ENCODE measurements at regions not wholly inside any gene's neighbourhood (a gene's known extent, or its start where the extent isn't known, plus 50 kb on each side); places are given as distances from the start of the nearest gene placed in this dataset.

DNA sequence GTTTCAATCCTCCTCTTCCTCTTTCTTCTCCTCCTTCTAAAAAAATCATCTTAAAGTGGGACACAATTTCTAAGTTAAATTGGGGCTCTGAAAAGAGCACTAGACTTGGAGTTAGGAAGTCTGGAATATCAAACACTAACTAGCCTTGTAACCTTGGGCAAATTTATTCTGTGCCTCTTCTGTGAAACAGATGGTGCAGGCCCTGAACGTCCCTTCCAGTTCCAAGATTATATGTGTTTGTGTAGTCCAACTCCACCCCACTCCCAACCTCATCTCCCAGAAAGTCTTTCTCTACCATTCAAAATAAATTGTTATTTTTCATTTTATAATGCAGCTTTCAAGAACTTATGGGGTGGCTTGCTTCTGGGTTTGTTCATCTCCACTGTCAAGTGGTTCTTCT is 630.0 kb downstream of the LMO4 start:
- H3K9me3 Mint-ChIP-seq: peaks cover 4% of the 10 kb centered on the region
- no peak overlapping the region for H3K27ac Mint-ChIP-seq
- TF ChIP-seq, protein P1, sequence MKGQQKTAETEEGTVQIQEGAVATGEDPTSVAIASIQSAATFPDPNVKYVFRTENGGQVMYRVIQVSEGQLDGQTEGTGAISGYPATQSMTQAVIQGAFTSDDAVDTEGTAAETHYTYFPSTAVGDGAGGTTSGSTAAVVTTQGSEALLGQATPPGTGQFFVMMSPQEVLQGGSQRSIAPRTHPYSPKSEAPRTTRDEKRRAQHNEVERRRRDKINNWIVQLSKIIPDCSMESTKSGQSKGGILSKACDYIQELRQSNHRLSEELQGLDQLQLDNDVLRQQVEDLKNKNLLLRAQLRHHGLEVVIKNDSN (CRISPR knock-in tag; IDR thresholded peaks at IDR 0.05): no peak
- no peak for TF ChIP-seq CREM (CRISPR knock-in tag; IDR thresholded peaks at IDR 0.05)
- TF ChIP-seq, protein P2, sequence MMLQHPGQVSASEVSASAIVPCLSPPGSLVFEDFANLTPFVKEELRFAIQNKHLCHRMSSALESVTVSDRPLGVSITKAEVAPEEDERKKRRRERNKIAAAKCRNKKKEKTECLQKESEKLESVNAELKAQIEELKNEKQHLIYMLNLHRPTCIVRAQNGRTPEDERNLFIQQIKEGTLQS (CRISPR knock-in tag; conservative IDR thresholded peaks at IDR 0.05): no peak
- TF ChIP-seq, protein P3, sequence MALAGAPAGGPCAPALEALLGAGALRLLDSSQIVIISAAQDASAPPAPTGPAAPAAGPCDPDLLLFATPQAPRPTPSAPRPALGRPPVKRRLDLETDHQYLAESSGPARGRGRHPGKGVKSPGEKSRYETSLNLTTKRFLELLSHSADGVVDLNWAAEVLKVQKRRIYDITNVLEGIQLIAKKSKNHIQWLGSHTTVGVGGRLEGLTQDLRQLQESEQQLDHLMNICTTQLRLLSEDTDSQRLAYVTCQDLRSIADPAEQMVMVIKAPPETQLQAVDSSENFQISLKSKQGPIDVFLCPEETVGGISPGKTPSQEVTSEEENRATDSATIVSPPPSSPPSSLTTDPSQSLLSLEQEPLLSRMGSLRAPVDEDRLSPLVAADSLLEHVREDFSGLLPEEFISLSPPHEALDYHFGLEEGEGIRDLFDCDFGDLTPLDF (CRISPR knock-in tag; IDR thresholded peaks at IDR 0.05): no peak
- TF ChIP-seq, protein P4, sequence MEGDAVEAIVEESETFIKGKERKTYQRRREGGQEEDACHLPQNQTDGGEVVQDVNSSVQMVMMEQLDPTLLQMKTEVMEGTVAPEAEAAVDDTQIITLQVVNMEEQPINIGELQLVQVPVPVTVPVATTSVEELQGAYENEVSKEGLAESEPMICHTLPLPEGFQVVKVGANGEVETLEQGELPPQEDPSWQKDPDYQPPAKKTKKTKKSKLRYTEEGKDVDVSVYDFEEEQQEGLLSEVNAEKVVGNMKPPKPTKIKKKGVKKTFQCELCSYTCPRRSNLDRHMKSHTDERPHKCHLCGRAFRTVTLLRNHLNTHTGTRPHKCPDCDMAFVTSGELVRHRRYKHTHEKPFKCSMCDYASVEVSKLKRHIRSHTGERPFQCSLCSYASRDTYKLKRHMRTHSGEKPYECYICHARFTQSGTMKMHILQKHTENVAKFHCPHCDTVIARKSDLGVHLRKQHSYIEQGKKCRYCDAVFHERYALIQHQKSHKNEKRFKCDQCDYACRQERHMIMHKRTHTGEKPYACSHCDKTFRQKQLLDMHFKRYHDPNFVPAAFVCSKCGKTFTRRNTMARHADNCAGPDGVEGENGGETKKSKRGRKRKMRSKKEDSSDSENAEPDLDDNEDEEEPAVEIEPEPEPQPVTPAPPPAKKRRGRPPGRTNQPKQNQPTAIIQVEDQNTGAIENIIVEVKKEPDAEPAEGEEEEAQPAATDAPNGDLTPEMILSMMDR (IDR thresholded peaks at IDR 0.05): no peak
- no peak for TF ChIP-seq GRHL2 (CRISPR knock-in tag; IDR thresholded peaks at IDR 0.05; ENCODE audit: insufficient replicate concordance, severe bottlenecking)
- no peak for TF ChIP-seq HMGA2 (CRISPR knock-in tag; IDR thresholded peaks at IDR 0.05)
- TF ChIP-seq NR3C1 (CRISPR knock-in tag; conservative IDR thresholded peaks at IDR 0.05; ENCODE audit: low read depth): no peak
- TF ChIP-seq, protein P5, sequence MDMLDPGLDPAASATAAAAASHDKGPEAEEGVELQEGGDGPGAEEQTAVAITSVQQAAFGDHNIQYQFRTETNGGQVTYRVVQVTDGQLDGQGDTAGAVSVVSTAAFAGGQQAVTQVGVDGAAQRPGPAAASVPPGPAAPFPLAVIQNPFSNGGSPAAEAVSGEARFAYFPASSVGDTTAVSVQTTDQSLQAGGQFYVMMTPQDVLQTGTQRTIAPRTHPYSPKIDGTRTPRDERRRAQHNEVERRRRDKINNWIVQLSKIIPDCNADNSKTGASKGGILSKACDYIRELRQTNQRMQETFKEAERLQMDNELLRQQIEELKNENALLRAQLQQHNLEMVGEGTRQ (CRISPR knock-in tag; IDR thresholded peaks at IDR 0.05): no peak
- TF ChIP-seq, protein P6, sequence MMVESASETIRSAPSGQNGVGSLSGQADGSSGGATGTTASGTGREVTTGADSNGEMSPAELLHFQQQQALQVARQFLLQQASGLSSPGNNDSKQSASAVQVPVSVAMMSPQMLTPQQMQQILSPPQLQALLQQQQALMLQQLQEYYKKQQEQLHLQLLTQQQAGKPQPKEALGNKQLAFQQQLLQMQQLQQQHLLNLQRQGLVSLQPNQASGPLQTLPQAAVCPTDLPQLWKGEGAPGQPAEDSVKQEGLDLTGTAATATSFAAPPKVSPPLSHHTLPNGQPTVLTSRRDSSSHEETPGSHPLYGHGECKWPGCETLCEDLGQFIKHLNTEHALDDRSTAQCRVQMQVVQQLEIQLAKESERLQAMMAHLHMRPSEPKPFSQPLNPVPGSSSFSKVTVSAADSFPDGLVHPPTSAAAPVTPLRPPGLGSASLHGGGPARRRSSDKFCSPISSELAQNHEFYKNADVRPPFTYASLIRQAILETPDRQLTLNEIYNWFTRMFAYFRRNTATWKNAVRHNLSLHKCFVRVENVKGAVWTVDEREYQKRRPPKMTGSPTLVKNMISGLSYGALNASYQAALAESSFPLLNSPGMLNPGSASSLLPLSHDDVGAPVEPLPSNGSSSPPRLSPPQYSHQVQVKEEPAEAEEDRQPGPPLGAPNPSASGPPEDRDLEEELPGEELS (CRISPR knock-in tag; IDR thresholded peaks at IDR 0.05): no peak
- TF ChIP-seq, protein P7, sequence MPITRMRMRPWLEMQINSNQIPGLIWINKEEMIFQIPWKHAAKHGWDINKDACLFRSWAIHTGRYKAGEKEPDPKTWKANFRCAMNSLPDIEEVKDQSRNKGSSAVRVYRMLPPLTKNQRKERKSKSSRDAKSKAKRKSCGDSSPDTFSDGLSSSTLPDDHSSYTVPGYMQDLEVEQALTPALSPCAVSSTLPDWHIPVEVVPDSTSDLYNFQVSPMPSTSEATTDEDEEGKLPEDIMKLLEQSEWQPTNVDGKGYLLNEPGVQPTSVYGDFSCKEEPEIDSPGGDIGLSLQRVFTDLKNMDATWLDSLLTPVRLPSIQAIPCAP (CRISPR knock-in tag; IDR thresholded peaks at IDR 0.05): no peak
- no peak for TF ChIP-seq SP1 (CRISPR knock-in tag; conservative IDR thresholded peaks at IDR 0.05)
- no peak for TF ChIP-seq OVOL2 (CRISPR knock-in tag; IDR thresholded peaks at IDR 0.05; ENCODE audit: borderline replicate concordance)
- no peak for TF ChIP-seq ESRRA (CRISPR knock-in tag; IDR thresholded peaks at IDR 0.05; ENCODE audit: borderline replicate concordance)
- H3K36me3 Mint-ChIP-seq: no peaks in the 10 kb centered on the region
- DNase-seq (ENCODE audit: low spot score): no peak
- no peak overlapping the region for H3K4me3 Mint-ChIP-seq
- CTCF ChIA-PET: no interaction called here
- ATAC-seq: no peak
- POLR2A ChIA-PET: no interaction called here
- H3K4me1 Mint-ChIP-seq: peaks cover 4% of the 10 kb centered on the region
- H3K27me3 Mint-ChIP-seq (ENCODE audit: low read depth): no peaks in the 10 kb centered on the region

DNA sequence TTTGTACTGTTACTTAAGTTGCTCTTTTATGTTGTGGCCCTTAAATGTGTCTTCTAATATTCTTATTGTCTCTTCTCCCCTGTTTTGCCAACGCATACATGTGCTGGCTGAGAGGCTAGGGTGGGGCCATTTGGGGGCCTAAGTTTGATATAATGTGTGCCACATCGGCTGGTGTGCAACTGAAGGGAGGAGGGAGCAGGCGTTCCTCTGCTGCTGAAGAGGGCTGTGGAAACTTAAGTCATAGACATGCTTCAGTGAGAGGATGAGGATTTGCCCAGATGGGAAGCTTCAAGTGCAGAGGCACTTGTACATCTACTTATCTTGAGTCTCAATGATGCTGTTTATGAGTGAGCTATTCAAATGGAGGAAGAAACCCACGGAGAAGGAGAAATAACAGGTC is 630.6 kb downstream of the LMO4 start:
- ATAC-seq (no peak), DNase-seq (ENCODE audit: low spot score) (no peak)
- CTCF ChIA-PET: no interaction called here
- no peaks in the 10 kb centered on the region for H3K36me3 Mint-ChIP-seq
- no peak overlapping the region for H3K4me3 Mint-ChIP-seq
- H3K9me3 Mint-ChIP-seq: peaks cover 4% of the 10 kb centered on the region
- H3K27ac Mint-ChIP-seq: no peak overlapping the region
- H3K4me1 Mint-ChIP-seq: peaks cover 4% of the 10 kb centered on the region; the same call in 1 of the 2 replicates
- no peaks in the 10 kb centered on the region for H3K27me3 Mint-ChIP-seq (ENCODE audit: low read depth)
- POLR2A ChIA-PET: no interaction called here
- no peak for TF ChIP-seq CBFB (CRISPR knock-in tag; IDR thresholded peaks at IDR 0.05; ENCODE audit: low read depth)
- TF ChIP-seq, protein P8, sequence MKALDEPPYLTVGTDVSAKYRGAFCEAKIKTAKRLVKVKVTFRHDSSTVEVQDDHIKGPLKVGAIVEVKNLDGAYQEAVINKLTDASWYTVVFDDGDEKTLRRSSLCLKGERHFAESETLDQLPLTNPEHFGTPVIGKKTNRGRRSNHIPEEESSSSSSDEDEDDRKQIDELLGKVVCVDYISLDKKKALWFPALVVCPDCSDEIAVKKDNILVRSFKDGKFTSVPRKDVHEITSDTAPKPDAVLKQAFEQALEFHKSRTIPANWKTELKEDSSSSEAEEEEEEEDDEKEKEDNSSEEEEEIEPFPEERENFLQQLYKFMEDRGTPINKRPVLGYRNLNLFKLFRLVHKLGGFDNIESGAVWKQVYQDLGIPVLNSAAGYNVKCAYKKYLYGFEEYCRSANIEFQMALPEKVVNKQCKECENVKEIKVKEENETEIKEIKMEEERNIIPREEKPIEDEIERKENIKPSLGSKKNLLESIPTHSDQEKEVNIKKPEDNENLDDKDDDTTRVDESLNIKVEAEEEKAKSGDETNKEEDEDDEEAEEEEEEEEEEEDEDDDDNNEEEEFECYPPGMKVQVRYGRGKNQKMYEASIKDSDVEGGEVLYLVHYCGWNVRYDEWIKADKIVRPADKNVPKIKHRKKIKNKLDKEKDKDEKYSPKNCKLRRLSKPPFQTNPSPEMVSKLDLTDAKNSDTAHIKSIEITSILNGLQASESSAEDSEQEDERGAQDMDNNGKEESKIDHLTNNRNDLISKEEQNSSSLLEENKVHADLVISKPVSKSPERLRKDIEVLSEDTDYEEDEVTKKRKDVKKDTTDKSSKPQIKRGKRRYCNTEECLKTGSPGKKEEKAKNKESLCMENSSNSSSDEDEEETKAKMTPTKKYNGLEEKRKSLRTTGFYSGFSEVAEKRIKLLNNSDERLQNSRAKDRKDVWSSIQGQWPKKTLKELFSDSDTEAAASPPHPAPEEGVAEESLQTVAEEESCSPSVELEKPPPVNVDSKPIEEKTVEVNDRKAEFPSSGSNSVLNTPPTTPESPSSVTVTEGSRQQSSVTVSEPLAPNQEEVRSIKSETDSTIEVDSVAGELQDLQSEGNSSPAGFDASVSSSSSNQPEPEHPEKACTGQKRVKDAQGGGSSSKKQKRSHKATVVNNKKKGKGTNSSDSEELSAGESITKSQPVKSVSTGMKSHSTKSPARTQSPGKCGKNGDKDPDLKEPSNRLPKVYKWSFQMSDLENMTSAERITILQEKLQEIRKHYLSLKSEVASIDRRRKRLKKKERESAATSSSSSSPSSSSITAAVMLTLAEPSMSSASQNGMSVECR (CRISPR knock-in tag; IDR thresholded peaks at IDR 0.05; ENCODE audit: borderline replicate concordance): no peak
- TF ChIP-seq ESRRA (CRISPR knock-in tag; IDR thresholded peaks at IDR 0.05; ENCODE audit: borderline replicate concordance): no peak
- TF ChIP-seq ZNF671 (CRISPR knock-in tag; IDR thresholded peaks at IDR 0.05): no peak
- no peak for TF ChIP-seq ZBTB21 (CRISPR knock-in tag; IDR thresholded peaks at IDR 0.05; ENCODE audit: borderline replicate concordance)
- TF ChIP-seq, protein P5 (CRISPR knock-in tag; IDR thresholded peaks at IDR 0.05): no peak
- TF ChIP-seq SMAD4 (CRISPR knock-in tag; IDR thresholded peaks at IDR 0.05): no peak
- no peak for TF ChIP-seq TEAD1 (CRISPR knock-in tag; IDR thresholded peaks at IDR 0.05)
